ENCODE measurements at regions not wholly inside any gene's neighbourhood (a gene's known extent, or its start where the extent isn't known, plus 50 kb on each side); places are given as distances from the start of the nearest gene placed in this dataset.

- H3K9me3 ChIP-seq, result no peaks in the 10 kb centered on the region
- H3K36me3 ChIP-seq, result no peaks in the 10 kb centered on the region
- no peaks in the 10 kb centered on the region for H3K4me1 ChIP-seq
- no peak for DNase-seq
- no peak for TF ChIP-seq CTCF (IDR thresholded peaks at IDR 0.05; ENCODE audit: low read depth, low read length)
- no peak overlapping the region for H3K4me3 ChIP-seq (ENCODE audit: low read depth, low read length)
- H3K27me3 ChIP-seq, result no peaks in the 10 kb centered on the region
Observed at GRCh38 chrX:83185010-83185409, 323.1 kb upstream of the POU3F4 start.

- Histone ChIP-seq H3K27me3 (no peaks in the 10 kb centered on the region), H3K36me3 (no peaks in the 10 kb centered on the region), H3K4me3 (ENCODE audit: low read depth, low read length) (no peak overlapping the region), H3K4me1 (no peaks in the 10 kb centered on the region), H3K9me3 (no peaks in the 10 kb centered on the region)
- DNase-seq, result no peak
- TF ChIP-seq CTCF (IDR thresholded peaks at IDR 0.05; ENCODE audit: low read depth, low read length), result no peak
Observed at GRCh38 chrX:83185887-83186286, 322.2 kb upstream of the POU3F4 start.

- no peak for DNase-seq
Observed at GRCh38 chrX:83186632-83187031, 321.5 kb upstream of the POU3F4 start.

More at GRCh38 chrX:83186632-83187031, 321.5 kb upstream of the POU3F4 start:
- Histone ChIP-seq H3K4me1 (no peaks in the 10 kb centered on the region), H3K9me3 (no peaks in the 10 kb centered on the region), H3K36me3 (no peaks in the 10 kb centered on the region), H3K4me3 (ENCODE audit: low read depth, low read length) (peak overlapping the region; percentile 21), H3K27me3 (no peaks in the 10 kb centered on the region)
- no peak for TF ChIP-seq CTCF (IDR thresholded peaks at IDR 0.05; ENCODE audit: low read depth, low read length)

All from BE2C (cell line).